Endothelial cell of umbilical vein (primary cell): ENCODE measurements at regions not wholly inside any gene's neighbourhood (a gene's known extent, or its start where the extent isn't known, plus 50 kb on each side); places are given as distances from the start of the nearest gene placed in this dataset.

Source experiments
- BruUV-seq: library from RNA; stranded (reverse); fragments of 400-500 nt; replicated peaks from 2 replicates; lab custom pipeline; 2021; lab: Mats Ljungman, UMichigan
- CTCF ChIA-PET: fragments of 300-600, 350-600 bp; sonication (Branson Sonifier 250); formaldehyde crosslinking; loops from one replicate; lab custom pipeline; 2021; ENCODE audit warnings: antibody characterized with exemption, inconsistent platforms; lab: Charles Lee
- POLR2A ChIA-PET: fragments of 300-600, 350-600 bp; sonication (Branson Sonifier 250); formaldehyde crosslinking; loops from one replicate; lab custom pipeline; 2021; ENCODE audit warnings: antibody characterized with exemption, inconsistent platforms; lab: Charles Lee
- DNase-seq: peaks from one replicate; pipeline ENCODE4 v3.0.0-alpha.2; 2011; ENCODE audit warnings: low read depth, low spot score
- FAIRE-seq: peaks from 2 replicates; lab custom pipeline; 2011; peaks lifted over from hg19 to GRCh38; lab: Jason Lieb, UNC
- H2AFZ ChIP-seq: 2 replicates; pipeline ENCODE4 v1.6.0; 2012; ENCODE audit warnings: low read depth, low read length, control low read depth, inconsistent platforms
- H3K27ac ChIP-seq: 2 replicates; pipeline ENCODE4 v1.5.1; 2011; ENCODE audit warnings: low read depth, mild to moderate bottlenecking, control low read depth, low read length, moderate library complexity; ENCODE audit not compliant: insufficient read depth
- H3K27me3 ChIP-seq, 2 experiments: 2 replicates each; pipeline versions ENCODE4 v1.6.0 to v1.6.1; 2011; ENCODE audit warnings: low read length in 2 of 2, mixed read lengths in 1 of 2; ENCODE audit not compliant: control insufficient read depth in 2 of 2, insufficient read depth in 2 of 2
- H3K36me3 ChIP-seq, 2 experiments: 2 replicates in 1 of 2; 3 replicates in 1 of 2; pipeline ENCODE4 v1.5.1; 2011; ENCODE audit warnings: low read length in 2 of 2, mild to moderate bottlenecking in 1 of 2, moderate library complexity in 1 of 2; ENCODE audit not compliant: control insufficient read depth in 2 of 2, insufficient read depth in 2 of 2; ENCODE audit errors: extremely low read depth in 1 of 2
- H3K4me1 ChIP-seq: 3 replicates; pipeline ENCODE4 v1.5.1; 2011; ENCODE audit warnings: mild to moderate bottlenecking, low read length; ENCODE audit not compliant: control insufficient read depth, insufficient read depth; ENCODE audit errors: extremely low read depth
- H3K4me2 ChIP-seq: 2 replicates; pipeline ENCODE4 v1.6.1; 2011; ENCODE audit warnings: low read length, control low read depth, mixed read lengths; ENCODE audit not compliant: insufficient read depth
- H3K4me3 ChIP-seq, 3 experiments: fragments of 200-600 bp in 1 of 3; sonication (generic), shearing (Covaris generic) in 1 of 3; replicated peaks in 1 of 3; 2 replicates each; pipeline ENCODE4 v1.5.1; 2011 to 2016; ENCODE audit warnings: control low read depth in 3 of 3, low read length in 3 of 3, mild to moderate bottlenecking in 2 of 3, inconsistent platforms in 1 of 3, low read depth in 1 of 3, moderate library complexity in 1 of 3; ENCODE audit not compliant: insufficient read depth in 1 of 3
- H3K79me2 ChIP-seq: 2 replicates; pipeline ENCODE4 v1.6.0; 2012; ENCODE audit warnings: low read length, inconsistent platforms; ENCODE audit not compliant: control insufficient read depth, insufficient read depth
- H3K9ac ChIP-seq: replicated peaks from 2 replicates; pipeline ENCODE3; 2011; ENCODE audit warnings: low read length, control low read depth; ENCODE audit not compliant: insufficient read depth; ENCODE audit errors: extremely low read depth
- H3K9me1 ChIP-seq: replicated peaks from 3 replicates; pipeline ENCODE4 v1.6.0; 2011; ENCODE audit warnings: mild to moderate bottlenecking, low read length; ENCODE audit not compliant: control insufficient read depth, insufficient read depth; ENCODE audit errors: extremely low read depth
- H3K9me3 ChIP-seq: replicated peaks from 2 replicates; pipeline ENCODE4 v1.5.1; 2012; ENCODE audit warnings: low read length, inconsistent platforms; ENCODE audit not compliant: control insufficient read depth, insufficient read depth
- H4K20me1 ChIP-seq: replicated peaks from 2 replicates; pipeline ENCODE3; 2011; ENCODE audit warnings: mild to moderate bottlenecking, low read length; ENCODE audit not compliant: control insufficient read depth, insufficient read depth; ENCODE audit errors: extremely low read depth
- EZH2 ChIP-seq: IDR thresholded peaks from 2 replicates; pipeline ENCODE4 v1.6.1; 2012; ENCODE audit warnings: borderline replicate concordance, low read depth, mild to moderate bottlenecking, moderate library complexity, low read length, inconsistent platforms; ENCODE audit not compliant: severe bottlenecking
- FOS ChIP-seq: IDR thresholded peaks from 2 replicates; pipeline ENCODE4 v1.6.1; 2011; ENCODE audit warnings: mild to moderate bottlenecking, low read length, moderate library complexity, borderline replicate concordance; ENCODE audit not compliant: insufficient read depth
- GATA2 ChIP-seq: IDR thresholded peaks from 2 replicates; pipeline ENCODE4 v1.7.0; 2011; ENCODE audit warnings: low read depth, mild to moderate bottlenecking, moderate library complexity, mixed read lengths, low read length; ENCODE audit not compliant: insufficient read length, insufficient read depth
- JUN ChIP-seq: IDR thresholded peaks from 2 replicates; pipeline ENCODE4 v1.6.1; 2011; ENCODE audit warnings: borderline replicate concordance, low read depth; ENCODE audit not compliant: insufficient read length, insufficient read depth
- MYC ChIP-seq: IDR thresholded peaks from one replicate; pipeline ENCODE4 v1.6.1; 2011; ENCODE audit warnings: mild to moderate bottlenecking, low read depth, low read length
- POLR2A ChIP-seq: IDR thresholded peaks from 2 replicates; pipeline ENCODE4 v1.6.1; 2012; ENCODE audit warnings: low read depth, mild to moderate bottlenecking, control low read depth, low read length
- POLR2AphosphoS5 ChIP-seq: IDR thresholded peaks from 2 replicates; pipeline ENCODE4 v1.6.1; 2012; ENCODE audit warnings: low read depth, mild to moderate bottlenecking, control low read depth, low read length, moderate library complexity; ENCODE audit not compliant: insufficient read depth
- dilution Hi-C: fragments of 300-500 bp; cut with MboI; formaldehyde crosslinking; loops from one replicate; pipeline ENCODE4 v1.15.0; 2019; ENCODE audit warnings: low sequenced_read_pairs; ENCODE audit not compliant: extremely low pct_ligation_motif_present
- intact Hi-C: fragments of 100-400 bp; cut with micrococcal nuclease; formaldehyde crosslinking; loops from one replicate; pipeline ENCODE4 v1.10.0; 2022
- TF ChIP-seq, protein P1 (sequence below): IDR thresholded peaks from 2 replicates; pipeline ENCODE4 v1.6.1; 2011; ENCODE audit not compliant: insufficient read depth, insufficient read length
- TF ChIP-seq, protein P2 (sequence below), 2 donors: IDR thresholded peaks; 1 replicate in 1 of 2; 2 replicates in 1 of 2; pipeline ENCODE4 v1.5.1; 2011; ENCODE audit warnings: low read length in 2 of 2, mild to moderate bottlenecking in 2 of 2, moderate library complexity in 2 of 2, control low read depth in 1 of 2, inconsistent platforms in 1 of 2, low read depth in 1 of 2; ENCODE audit not compliant: insufficient read depth in 1 of 2; ENCODE audit errors: extremely low read depth in 1 of 2

DNA sequence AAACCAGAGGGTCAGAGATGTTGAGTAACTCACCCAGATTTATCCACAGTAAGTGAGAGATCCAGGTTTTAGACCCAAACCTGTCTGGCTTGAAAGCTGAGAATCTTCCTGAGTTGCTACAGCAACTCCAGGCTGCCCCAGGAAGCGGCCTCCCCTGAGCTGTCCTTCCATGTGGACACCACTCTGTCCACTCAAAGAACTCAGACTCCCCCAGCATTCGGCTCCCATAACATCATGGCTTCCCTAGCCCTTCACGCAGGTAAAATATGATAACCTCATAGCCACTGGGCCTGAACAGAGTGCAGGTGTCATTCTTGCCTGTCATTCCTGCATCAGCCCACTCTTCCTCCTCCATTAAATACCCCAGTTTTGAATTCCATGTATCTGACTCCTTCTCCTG, 657.8 kb downstream of the TBC1D22A start:
- POLR2A ChIA-PET, result no interaction called here
- DNase-seq, result no peak
- Histone ChIP-seq H3K9me1 (no peaks in the 10 kb centered on the region), H3K9me3 (peaks cover 2% of the 10 kb centered on the region), H3K79me2 (no peaks in the 10 kb centered on the region), H3K4me1 (no peaks in the 10 kb centered on the region), H3K4me3 (no peak overlapping the region), H3K9ac (no peak overlapping the region), H3K27ac (no peak overlapping the region), H2AFZ (no peak overlapping the region), H4K20me1 (no peaks in the 10 kb centered on the region), H3K27me3 (no peaks in the 10 kb centered on the region), H3K4me2 (no peak overlapping the region), H3K36me3 (no peaks in the 10 kb centered on the region)
- TF ChIP-seq, protein P1, sequence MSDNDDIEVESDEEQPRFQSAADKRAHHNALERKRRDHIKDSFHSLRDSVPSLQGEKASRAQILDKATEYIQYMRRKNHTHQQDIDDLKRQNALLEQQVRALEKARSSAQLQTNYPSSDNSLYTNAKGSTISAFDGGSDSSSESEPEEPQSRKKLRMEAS, result no peak
- no peak for TF ChIP-seq GATA2
- TF ChIP-seq, protein P2, sequence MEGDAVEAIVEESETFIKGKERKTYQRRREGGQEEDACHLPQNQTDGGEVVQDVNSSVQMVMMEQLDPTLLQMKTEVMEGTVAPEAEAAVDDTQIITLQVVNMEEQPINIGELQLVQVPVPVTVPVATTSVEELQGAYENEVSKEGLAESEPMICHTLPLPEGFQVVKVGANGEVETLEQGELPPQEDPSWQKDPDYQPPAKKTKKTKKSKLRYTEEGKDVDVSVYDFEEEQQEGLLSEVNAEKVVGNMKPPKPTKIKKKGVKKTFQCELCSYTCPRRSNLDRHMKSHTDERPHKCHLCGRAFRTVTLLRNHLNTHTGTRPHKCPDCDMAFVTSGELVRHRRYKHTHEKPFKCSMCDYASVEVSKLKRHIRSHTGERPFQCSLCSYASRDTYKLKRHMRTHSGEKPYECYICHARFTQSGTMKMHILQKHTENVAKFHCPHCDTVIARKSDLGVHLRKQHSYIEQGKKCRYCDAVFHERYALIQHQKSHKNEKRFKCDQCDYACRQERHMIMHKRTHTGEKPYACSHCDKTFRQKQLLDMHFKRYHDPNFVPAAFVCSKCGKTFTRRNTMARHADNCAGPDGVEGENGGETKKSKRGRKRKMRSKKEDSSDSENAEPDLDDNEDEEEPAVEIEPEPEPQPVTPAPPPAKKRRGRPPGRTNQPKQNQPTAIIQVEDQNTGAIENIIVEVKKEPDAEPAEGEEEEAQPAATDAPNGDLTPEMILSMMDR (IDR thresholded peaks at IDR 0.05; ENCODE audit: extremely low read depth in 1 of 2, insufficient read depth in 1 of 2, low read depth in 1 of 2, low read length in 2 of 2), result no peak
- TF ChIP-seq POLR2A, result no peak
- no peak for TF ChIP-seq EZH2
- no peak for TF ChIP-seq POLR2AphosphoS5
- TF ChIP-seq MYC, result no peak
- no peak for TF ChIP-seq JUN
- TF ChIP-seq FOS, result no peak
- BruUV-seq, result no TSS peak
- intact Hi-C loops (no loop called here), dilution Hi-C loops (no loop called here)
- CTCF ChIA-PET, result no interaction called here
- no peak for FAIRE-seq
